HG03060 (cell line): ENCODE measurements at regions not wholly inside any gene's neighbourhood (a gene's known extent, or its start where the extent isn't known, plus 50 kb on each side); places are given as distances from the start of the nearest gene placed in this dataset.

Experiments
- ATAC-seq: cut with Tn5 transposase; IDR thresholded peaks from one replicate; pipeline ENCODE4 v1.9.1; 2021; ENCODE audit warnings: low read depth, moderate number of reproducible peaks; ENCODE audit not compliant: unreplicated experiment

DNA sequence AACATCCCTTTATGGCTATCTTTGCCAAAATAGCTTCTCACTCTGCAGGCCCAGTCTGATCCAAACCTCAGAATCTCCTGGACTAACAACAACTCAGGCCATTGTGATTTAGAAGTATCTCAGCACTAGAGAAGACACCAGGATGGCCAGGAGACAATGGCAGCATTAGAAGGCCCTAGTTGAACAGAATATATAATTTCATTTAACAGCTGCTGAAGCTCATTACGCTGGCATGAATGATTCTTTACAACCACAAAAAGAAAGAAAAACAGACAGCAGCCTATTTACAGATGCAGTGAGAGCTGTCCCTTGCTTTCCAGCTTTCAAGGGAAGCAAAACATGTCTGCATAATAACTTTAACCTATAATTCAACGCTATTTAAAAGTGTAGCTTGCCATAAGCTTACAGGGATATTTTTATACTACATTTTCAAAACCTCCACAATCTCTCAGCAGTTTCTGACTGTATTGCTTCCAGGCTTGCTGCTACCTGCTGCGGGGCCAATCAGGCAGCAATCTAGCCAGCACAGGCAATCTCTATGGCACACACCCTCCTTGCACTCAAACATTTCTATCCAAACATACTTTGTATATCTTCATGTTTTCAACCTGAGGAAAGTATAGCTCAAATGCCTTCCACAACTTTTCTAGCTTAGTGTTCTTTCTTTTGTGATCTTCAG lies 107.3 kb downstream of the OGFRL1 start:
- no peak for ATAC-seq

- ATAC-seq: peak; percentile 95
These were observed 107.8 kb downstream of the OGFRL1 start for GRCh38 chr6:71396410-71396801.

GRCh38 chr6:71399279-71399678 lies 110.7 kb downstream of the OGFRL1 start:
- ATAC-seq: no peak

DNA sequence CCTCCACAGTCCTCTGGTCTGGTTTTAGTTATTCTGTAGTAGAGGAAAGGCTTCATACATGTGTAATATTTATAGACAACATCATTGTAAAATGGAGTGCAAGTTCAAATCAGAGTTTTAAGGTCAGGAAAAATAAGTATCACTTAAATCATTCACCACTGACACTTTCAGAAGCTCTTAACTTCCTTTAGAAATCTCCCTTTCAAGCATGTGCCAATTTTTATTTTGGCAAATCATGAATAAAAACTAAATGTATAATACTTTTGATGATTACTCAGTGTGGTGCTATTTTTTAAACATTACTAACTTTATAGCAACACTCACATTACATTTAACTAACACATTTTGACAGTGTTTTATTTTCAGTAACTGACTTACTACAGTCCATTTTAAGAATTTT lies 112.2 kb downstream of the OGFRL1 start:
- no peak for ATAC-seq

DNA sequence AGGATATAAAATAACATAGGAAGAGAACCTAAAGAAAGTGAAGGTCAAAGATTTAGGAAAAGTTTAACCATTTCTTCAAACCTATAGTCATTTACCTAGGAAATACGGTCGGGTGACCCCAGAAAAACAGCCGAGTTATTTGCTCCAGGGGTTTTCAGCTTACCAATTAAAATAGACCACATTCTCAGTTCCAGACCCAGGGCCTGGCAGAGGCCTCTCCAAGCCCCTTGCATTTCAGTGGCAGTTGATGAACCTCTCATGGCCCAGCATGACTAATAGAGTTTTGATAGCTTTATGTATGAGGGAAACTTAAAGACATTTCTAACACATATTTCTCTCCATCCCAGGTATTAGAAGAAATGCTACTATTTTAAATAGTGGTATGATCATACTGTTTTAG lies 113.5 kb downstream of the OGFRL1 start:
- ATAC-seq: no peak

GRCh38 chr6:71403422-71404134 lies 115.0 kb downstream of the OGFRL1 start:
- no peak for ATAC-seq

GRCh38 chr6:71404145-71404966 lies 115.7 kb downstream of the OGFRL1 start:
- no peak for ATAC-seq

DNA sequence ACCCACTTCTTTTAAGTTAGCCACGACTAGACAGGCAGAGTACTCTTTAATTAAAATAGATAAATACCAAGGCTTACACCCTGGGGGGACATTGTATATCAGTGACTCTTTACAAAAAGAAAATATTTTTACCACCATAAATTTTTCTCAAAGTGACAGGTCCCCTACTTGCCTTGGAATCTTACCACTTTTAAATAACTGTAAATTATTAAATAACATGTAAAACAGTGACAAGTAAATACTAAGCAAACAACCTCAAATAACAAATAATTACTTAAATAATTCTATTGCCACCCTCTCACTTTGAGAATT lies 116.3 kb downstream of the OGFRL1 start:
- ATAC-seq: no peak

DNA sequence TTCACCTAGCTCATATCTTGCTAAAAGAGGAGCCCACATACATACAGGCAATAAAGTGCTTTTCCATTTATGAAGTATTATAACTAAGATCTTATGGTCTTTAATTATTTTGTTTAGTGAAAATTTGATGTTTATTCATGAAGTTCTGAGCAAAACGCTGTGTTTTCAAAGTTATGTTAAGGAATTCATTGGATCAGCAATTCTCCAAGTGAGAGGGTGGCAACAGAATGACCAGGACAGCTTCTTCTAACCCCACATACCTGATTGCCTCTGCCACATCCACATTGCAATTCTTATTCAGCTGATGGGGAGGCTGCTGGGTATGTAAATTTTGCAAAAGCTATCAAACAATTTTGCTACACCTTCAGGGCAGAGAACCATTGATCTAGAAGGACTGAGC lies 116.8 kb downstream of the OGFRL1 start:
- no peak for ATAC-seq

DNA sequence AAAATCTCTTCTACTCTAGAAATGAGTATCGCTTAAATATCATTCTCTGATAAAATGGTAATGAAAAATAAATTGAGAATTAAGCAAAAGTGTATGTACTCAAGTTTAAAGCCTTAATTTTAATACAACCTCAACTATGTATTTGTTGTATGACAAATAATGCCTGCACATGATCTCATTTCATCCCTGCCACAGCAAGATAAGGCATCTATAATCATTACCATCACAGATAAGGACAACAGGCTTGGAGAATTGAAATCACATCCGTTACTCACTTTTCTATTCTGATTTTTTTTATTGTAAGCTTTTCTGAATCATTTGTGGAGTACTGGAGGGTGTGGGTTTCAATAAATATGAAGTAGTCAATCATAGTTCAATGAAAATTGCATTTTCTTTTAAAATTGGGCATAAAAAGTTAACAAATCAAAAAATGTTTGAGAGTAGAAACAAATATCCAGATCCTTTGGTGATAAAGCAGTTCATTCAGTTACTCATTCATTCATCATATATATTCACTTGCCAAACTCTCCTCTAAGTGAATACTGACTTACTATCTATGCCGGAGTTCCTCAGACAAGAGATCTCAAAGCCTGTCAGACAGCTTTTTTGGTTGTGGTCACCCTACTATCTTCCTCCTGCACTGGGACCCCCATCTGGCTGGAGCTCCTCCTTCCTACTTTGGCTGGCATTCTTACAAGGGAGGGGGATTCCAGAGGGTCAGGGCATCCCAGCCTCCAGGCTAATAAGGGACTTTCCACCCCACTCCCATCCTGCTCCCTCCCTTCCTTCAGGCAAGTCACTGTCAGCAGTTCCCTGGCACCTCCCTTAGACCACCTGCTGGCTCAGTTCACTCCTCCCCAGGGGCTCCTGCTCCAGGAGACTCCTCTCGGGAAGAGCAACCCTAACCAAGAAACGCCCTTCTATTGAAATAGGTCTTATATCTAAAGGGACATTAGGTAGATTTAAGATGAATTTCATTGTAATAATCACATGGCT lies 118.6 kb downstream of the OGFRL1 start:
- ATAC-seq: no peak

DNA sequence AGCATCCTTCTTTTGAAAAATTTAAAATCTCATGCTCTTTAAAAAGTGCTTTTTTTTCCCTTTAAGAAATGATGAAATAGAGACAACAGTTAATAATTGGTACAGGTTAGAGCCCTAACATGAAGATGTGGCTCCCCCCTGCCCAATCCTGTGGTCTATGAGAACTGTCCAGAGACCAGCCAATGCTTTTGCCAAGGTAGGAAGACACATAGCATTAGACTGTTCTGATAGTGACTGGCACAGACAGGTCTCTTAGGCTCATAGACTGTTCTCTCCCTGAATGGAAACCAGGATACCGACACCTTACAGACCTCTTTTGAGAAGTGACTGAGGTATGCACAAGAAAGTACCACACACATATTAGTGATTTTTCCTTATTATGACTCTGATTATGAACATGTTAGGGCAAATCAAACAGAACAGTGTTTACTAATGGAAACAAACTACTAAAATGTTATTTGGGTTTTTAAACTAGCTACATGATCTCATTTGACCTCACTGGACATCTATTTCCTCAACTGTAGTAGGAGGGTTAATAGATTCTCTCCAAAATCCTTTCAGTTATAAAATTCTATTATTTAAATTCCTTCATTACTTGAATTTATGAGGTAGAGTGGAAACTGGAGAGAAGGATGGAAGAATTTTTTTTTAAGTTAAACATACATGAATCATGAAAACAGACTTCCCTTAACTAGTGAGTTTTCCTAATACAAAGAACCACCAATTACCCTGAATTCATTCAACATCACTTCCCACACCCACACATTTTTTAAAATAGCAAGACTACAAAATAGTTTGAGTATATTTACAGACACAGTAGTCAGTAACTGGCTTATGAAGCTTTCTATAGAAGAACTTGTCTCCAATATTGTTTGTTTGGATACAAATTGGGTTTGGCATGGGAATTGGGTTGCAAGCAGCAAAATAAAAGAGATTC lies 120.4 kb downstream of the OGFRL1 start:
- ATAC-seq: no peak

DNA sequence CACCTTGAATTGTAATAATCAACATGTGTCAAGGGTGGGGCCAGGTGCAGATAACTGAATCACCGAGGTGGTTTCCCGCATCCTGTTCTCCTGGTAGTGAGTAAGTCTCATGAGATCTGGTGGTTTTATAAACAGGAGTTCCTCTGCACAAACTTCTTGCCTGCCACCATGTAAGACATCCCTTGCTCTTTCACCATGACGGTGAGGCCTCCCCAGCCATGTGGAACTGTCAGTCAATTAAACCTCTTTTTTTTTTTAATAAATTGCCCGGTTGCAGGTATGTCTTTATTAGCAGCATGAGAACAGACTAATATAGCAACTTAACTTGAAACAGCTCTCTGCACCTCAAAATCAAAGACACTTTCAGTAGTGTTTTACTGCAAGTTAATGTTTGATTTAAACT lies 121.6 kb downstream of the OGFRL1 start:
- no peak for ATAC-seq

- ATAC-seq: no peak
These were observed 122.1 kb downstream of the OGFRL1 start for GRCh38 chr6:71410681-71411080.

DNA sequence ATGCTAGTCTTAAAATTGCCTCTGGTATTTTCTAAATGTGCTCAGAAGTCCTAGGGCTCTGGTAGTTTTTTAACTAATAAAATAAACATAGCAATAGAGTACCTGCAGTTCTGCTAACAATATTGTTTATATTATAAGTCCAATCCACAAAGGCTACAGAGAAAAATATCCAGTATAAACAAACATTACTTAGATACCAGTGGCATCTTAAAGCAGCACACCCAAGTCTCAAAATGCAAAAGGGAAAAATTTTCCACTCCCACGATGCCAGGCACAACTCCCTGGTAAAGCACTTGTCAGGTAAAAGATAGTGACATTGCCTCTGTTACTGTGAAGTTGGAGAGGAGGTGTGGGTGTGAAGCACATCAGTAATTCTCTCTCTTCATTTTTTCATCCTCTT lies 123.3 kb downstream of the OGFRL1 start:
- ATAC-seq: no peak

DNA sequence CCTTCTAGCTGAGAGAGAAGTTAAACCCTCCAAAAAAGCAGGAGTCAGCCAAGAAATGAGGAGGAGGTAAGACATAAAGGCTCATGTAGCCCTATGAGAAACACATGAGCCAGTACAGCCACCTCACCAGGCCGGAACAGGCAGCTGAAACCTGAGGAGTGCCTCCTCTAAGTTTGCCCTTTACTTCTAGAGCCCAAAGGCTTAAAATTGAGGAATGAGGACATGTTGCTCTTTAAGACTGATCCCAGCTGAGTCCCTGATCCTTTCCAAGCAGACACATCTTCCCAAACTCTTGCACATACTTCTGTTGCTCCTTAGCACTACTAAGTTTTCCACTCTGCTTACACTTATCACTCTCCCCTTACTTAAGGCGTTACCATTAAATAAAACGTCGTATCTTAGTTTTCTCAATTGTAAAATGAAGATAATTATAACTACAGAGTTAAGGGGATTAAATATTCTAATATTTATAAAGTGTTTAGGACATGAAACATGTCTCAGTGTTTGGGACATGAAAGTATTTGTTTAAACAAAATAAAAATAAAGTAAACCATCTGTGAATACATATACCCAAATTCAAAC lies 124.0 kb downstream of the OGFRL1 start:
- no peak for ATAC-seq

GRCh38 chr6:71414486-71414885 lies 125.9 kb downstream of the OGFRL1 start:
- no peak for ATAC-seq

- no peak for ATAC-seq
These were observed 130.8 kb downstream of the OGFRL1 start for GRCh38 chr6:71419217-71420094.

DNA sequence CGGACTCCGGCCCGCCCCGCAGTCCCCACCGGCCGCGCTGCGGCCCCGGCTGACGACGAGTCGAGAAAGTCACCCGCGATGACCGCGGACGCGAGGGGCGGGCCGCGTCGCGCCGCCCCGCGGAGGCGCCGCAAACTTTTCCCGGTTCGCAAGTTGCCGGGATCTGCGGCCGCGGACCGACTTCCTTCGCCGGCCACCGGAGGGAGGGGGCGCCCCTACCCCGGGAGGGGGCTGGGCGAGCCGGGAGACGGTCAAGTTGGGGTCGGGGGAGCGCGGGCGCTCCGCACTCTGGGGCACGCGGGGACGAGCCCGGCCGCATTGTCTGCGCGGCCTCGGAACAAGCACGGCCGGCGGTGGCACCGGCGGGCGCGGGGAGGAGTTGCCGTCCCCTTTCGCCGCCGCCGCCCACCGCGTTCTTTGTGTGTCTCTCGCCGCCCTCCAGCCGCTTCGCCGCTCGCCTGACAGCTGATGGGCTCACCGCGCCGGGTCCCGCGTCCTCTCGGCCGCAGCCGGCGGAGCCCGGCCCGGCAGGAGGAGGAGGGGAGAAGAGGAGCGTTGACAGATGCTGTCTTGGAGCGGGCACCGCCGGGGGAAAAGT lies 131.6 kb downstream of the OGFRL1 start:
- no peak for ATAC-seq
